C4-2B (cell line): ENCODE measurements at regions not wholly inside any gene's neighbourhood (a gene's known extent, or its start where the extent isn't known, plus 50 kb on each side); places are given as distances from the start of the nearest gene placed in this dataset.

Experiments used
- CTCF ChIP-seq: fragments of 450-650 bp; conservative IDR thresholded peaks from 2 replicates; pipeline ENCODE4 v1.5.1; 2017; ENCODE audit warnings: mild to moderate bottlenecking
- ZFX ChIP-seq: fragments of 450-650 bp; IDR thresholded peaks from 2 replicates; pipeline ENCODE4 v1.6.1; 2017

DNA sequence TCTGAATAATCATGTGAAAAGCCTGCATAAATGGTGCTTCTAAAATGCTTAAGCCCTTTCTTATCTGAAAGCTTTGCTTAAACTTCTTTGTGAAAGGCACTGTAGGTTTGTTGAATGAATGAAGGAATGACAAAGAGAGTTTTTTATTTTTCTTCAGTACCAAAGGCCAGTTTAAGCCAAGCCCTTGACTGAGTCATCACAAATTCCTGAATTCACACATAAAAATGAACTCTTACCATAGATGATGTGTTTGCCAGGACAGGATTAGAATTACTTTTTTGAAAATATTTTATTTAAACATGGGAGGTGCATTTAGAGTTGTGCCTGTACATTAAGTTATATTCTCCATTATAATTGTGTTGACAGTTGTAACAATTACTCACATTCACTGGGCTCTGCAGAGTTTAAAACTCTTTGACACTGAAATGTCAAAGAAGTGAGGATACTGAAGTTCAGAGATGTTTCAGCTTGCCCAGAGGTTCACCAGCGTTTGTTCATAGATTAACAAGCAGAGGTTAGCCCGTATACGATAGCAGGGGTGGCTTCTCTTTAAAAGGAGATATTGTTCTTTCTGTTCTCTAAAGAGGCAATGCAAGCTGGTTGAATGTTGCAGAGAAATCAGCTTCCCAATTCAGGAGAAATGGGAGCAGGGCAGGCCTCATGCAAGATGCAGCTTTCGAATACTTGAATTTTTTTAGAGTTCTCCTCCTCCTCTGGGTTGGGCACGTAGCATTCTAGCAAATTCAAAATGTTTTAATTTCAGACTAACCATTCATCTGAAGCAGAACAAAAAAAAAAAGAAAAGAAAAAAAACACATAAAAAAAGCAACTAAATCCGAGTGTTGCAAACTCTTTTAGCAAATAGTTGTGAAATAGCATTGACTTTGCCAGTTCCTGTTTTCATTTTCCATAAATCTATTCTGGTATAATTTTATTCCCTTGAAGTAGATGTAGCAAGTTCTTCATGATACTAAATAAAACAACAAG, 358.7 kb upstream of the KLF4 start:
- TF ChIP-seq CTCF (no peak), ZFX (no peak)
